BE2C (cell line): ENCODE measurements at regions not wholly inside any gene's neighbourhood (a gene's known extent, or its start where the extent isn't known, plus 50 kb on each side); places are given as distances from the start of the nearest gene placed in this dataset.

Source experiments
- DNase-seq: peaks from one replicate; pipeline ENCODE4 v3.0.0-alpha.2; 2020
- H3K27me3 ChIP-seq: fragments of 250-450 bp; sonication (Bioruptor Pico); 2 replicates; pipeline ENCODE4 v1.5.1; 2020; ENCODE audit warnings: mild to moderate bottlenecking
- H3K36me3 ChIP-seq: fragments of 250-450 bp; sonication (Bioruptor Pico); 2 replicates; pipeline ENCODE4 v1.5.1; 2020; ENCODE audit warnings: mild to moderate bottlenecking
- H3K4me1 ChIP-seq: fragments of 250-450 bp; sonication (Bioruptor Pico); 2 replicates; pipeline ENCODE4 v1.5.1; 2020
- H3K4me3 ChIP-seq: 2 replicates; pipeline ENCODE4 v1.5.1; 2011; ENCODE audit warnings: low read depth, low read length
- H3K9me3 ChIP-seq: fragments of 250-450 bp; sonication (Bioruptor Pico); 2 replicates; pipeline ENCODE4 v1.5.1; 2020
- TF ChIP-seq, protein P1 (sequence below): IDR thresholded peaks from 2 replicates; pipeline ENCODE4 v1.5.1; 2012; ENCODE audit warnings: mild to moderate bottlenecking, low read depth, low read length

DNA sequence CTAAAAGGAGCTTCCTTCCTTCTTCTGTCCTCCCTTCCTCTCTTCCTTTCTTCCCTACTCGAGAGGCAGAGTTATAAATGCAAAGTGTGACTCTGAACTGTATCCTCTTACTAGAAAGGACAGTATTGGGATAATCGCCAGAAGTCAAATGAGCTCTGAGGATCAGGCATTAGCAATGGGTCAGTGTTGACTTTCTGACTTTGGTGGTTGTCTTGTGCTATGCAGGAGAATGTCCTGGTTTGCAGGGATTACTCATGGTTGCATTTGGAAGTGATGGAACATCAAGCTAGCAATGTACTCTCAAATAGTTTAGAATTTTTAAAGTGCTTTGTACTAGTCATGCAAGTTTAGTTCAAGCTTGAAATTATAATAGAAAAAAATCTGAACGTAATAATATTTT is 115.6 kb downstream of the TXNL1 start:
- Histone ChIP-seq H3K9me3 (no peaks in the 10 kb centered on the region), H3K4me1 (no peaks in the 10 kb centered on the region), H3K27me3 (no peaks in the 10 kb centered on the region), H3K36me3 (no peaks in the 10 kb centered on the region), H3K4me3 (no peak overlapping the region)
- no peak for DNase-seq
- TF ChIP-seq, protein P1, sequence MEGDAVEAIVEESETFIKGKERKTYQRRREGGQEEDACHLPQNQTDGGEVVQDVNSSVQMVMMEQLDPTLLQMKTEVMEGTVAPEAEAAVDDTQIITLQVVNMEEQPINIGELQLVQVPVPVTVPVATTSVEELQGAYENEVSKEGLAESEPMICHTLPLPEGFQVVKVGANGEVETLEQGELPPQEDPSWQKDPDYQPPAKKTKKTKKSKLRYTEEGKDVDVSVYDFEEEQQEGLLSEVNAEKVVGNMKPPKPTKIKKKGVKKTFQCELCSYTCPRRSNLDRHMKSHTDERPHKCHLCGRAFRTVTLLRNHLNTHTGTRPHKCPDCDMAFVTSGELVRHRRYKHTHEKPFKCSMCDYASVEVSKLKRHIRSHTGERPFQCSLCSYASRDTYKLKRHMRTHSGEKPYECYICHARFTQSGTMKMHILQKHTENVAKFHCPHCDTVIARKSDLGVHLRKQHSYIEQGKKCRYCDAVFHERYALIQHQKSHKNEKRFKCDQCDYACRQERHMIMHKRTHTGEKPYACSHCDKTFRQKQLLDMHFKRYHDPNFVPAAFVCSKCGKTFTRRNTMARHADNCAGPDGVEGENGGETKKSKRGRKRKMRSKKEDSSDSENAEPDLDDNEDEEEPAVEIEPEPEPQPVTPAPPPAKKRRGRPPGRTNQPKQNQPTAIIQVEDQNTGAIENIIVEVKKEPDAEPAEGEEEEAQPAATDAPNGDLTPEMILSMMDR, result no peak

- no peaks in the 10 kb centered on the region for H3K9me3 ChIP-seq
- TF ChIP-seq, protein P1, result no peak
- no peaks in the 10 kb centered on the region for H3K27me3 ChIP-seq
- no peaks in the 10 kb centered on the region for H3K36me3 ChIP-seq
- DNase-seq, result no peak
- H3K4me1 ChIP-seq, result no peaks in the 10 kb centered on the region
- H3K4me3 ChIP-seq, result no peak overlapping the region
Observed at GRCh38 chr18:56521263-56521662, 117.1 kb downstream of the TXNL1 start.

GRCh38 chr18:56517761-56518160 is 120.6 kb downstream of the TXNL1 start:
- no peaks in the 10 kb centered on the region for H3K9me3 ChIP-seq
- DNase-seq, result no peak
- no peak overlapping the region for H3K4me3 ChIP-seq
- no peaks in the 10 kb centered on the region for H3K27me3 ChIP-seq
- H3K4me1 ChIP-seq, result no peaks in the 10 kb centered on the region
- TF ChIP-seq, protein P1, result no peak
- H3K36me3 ChIP-seq, result no peaks in the 10 kb centered on the region

DNA sequence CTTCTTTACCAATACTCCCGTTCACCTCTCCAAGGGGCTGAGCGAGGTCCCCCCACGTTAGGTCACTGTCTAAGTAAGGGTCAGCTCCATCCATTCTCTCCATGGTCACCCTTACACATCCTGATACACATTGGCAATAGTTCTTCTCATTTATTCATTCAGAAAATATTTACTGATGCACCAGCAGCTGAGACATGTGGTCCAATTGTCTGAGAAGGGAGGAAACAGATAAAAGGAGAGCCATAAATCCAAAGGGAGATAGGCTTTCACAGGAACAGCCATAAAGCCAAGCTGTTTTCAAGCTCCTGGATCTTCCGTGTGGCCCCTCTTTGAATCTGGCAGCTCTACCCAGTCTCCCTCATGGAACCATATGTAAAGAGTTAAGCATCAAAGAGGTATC is 121.2 kb downstream of the TXNL1 start:
- TF ChIP-seq, protein P1, result no peak
- no peak for DNase-seq
- Histone ChIP-seq H3K4me3 (no peak overlapping the region), H3K9me3 (no peaks in the 10 kb centered on the region), H3K27me3 (no peaks in the 10 kb centered on the region), H3K4me1 (no peaks in the 10 kb centered on the region), H3K36me3 (no peaks in the 10 kb centered on the region)

DNA sequence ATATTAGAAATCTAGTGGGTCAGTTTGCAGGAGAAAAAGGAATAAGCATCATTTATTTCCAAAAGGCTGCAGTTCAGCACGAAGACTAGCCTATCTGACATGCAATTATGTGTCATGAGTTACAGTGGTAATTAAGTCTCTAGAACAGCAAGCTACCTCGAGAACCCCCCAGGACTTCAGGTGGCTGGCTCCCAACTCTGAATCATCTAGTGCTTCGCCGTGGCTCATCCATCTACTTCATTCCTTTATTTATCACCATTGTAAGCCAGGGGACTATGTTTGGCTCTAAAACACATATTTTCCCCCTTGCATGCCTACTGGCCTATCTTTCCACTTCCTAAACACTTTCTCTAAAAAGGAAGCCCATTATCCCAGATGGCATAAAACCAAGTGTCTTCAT is 121.6 kb downstream of the TXNL1 start:
- H3K4me1 ChIP-seq, result no peaks in the 10 kb centered on the region
- H3K9me3 ChIP-seq, result no peaks in the 10 kb centered on the region
- no peak for DNase-seq
- H3K27me3 ChIP-seq, result no peaks in the 10 kb centered on the region
- H3K36me3 ChIP-seq, result no peaks in the 10 kb centered on the region
- TF ChIP-seq, protein P1, result no peak
- no peak overlapping the region for H3K4me3 ChIP-seq

GRCh38 chr18:56515522-56515921 is 122.9 kb downstream of the TXNL1 start:
- H3K4me1 ChIP-seq, result no peaks in the 10 kb centered on the region
- no peaks in the 10 kb centered on the region for H3K36me3 ChIP-seq
- no peaks in the 10 kb centered on the region for H3K9me3 ChIP-seq
- no peak overlapping the region for H3K4me3 ChIP-seq
- TF ChIP-seq, protein P1, result no peak
- H3K27me3 ChIP-seq, result no peaks in the 10 kb centered on the region
- no peak for DNase-seq
